SK-N-MC (cell line): ENCODE measurements at regions not wholly inside any gene's neighbourhood (a gene's known extent, or its start where the extent isn't known, plus 50 kb on each side); places are given as distances from the start of the nearest gene placed in this dataset.
"Not testable (repeated sequence)": the region's sequence is repeated elsewhere in the genome, so short reads cannot be mapped to it uniquely, and the experiment has no call there.

Source experiments
- DNase-seq: peaks from one replicate; pipeline ENCODE4 v3.0.0-alpha.2; 2011; ENCODE audit warnings: low read depth, low spot score
- H3K27ac ChIP-seq: fragments of 200-600 bp; sonication (generic); 2 replicates; pipeline ENCODE4 v1.5.1; 2016; ENCODE audit warnings: mixed run types
- H3K36me3 ChIP-seq: fragments of 200-600 bp; sonication (generic); 2 replicates; pipeline ENCODE4 v1.6.1; 2017; ENCODE audit warnings: antibody characterized with exemption, low read length, mixed read lengths; ENCODE audit not compliant: insufficient read depth
- H3K4me3 ChIP-seq: fragments of 200-600 bp; sonication (generic); 2 replicates; pipeline ENCODE4 v1.5.1; 2016
- H3K9ac ChIP-seq: fragments of 200-600 bp; sonication (generic); 2 replicates; pipeline ENCODE4 v1.8.0; 2017; ENCODE audit warnings: mixed run types, mixed read lengths; ENCODE audit not compliant: insufficient read length
- H3K9me3 ChIP-seq: fragments of 200-600 bp; sonication (generic); 2 replicates; pipeline ENCODE4 v1.6.1; 2017; ENCODE audit warnings: low read depth, mild to moderate bottlenecking, antibody characterized with exemption, low read length, moderate library complexity, mixed read lengths
- EZH2 ChIP-seq: fragments of 200-600 bp; sonication (generic); IDR thresholded peaks from one replicate; pipeline ENCODE4 v1.6.1; 2017; ENCODE audit warnings: antibody characterized with exemption
- FOXP2 ChIP-seq: optimal IDR thresholded peaks from 2 replicates; pipeline ENCODE3; 2011; ENCODE audit warnings: mild to moderate bottlenecking, moderate library complexity; ENCODE audit not compliant: insufficient read depth; ENCODE audit errors: extremely low read length, control extremely low read depth
- POLR2AphosphoS5 ChIP-seq: IDR thresholded peaks from 2 replicates; pipeline ENCODE4 v1.6.1; 2012; ENCODE audit warnings: mild to moderate bottlenecking, low read depth, low read length, borderline replicate concordance

- no peaks in the 10 kb centered on the region for H3K9me3 ChIP-seq
- TF ChIP-seq FOXP2 (no peak), POLR2AphosphoS5 (no peak), EZH2 (no peak)
Measured at GRCh38 chr4:170931321-170931720, 841.6 kb upstream of the AADAT start.

GRCh38 chr4:170888660-170889059, 798.9 kb upstream of the AADAT start:
- no peak overlapping the region for H3K27ac ChIP-seq
- H3K4me3 ChIP-seq: no peak overlapping the region
- no peaks in the 10 kb centered on the region for H3K36me3 ChIP-seq
- DNase-seq: no peak
- H3K9ac ChIP-seq: no peak overlapping the region
- H3K9me3 ChIP-seq: no peaks in the 10 kb centered on the region
- TF ChIP-seq FOXP2 (no peak), EZH2 (no peak), POLR2AphosphoS5 (no peak)

More at GRCh38 chr4:170931321-170931720, 841.6 kb upstream of the AADAT start:
- Histone ChIP-seq H3K27ac (no peak overlapping the region), H3K9ac (no peak overlapping the region), H3K36me3 (no peaks in the 10 kb centered on the region), H3K4me3 (no peak overlapping the region)
- DNase-seq: no peak

GRCh38 chr4:170887396-170887795, 797.6 kb upstream of the AADAT start:
- Histone ChIP-seq H3K27ac (no peak overlapping the region), H3K9me3 (no peaks in the 10 kb centered on the region), H3K4me3 (no peak overlapping the region), H3K9ac (no peak overlapping the region), H3K36me3 (no peaks in the 10 kb centered on the region)
- DNase-seq: no peak
- no peak for TF ChIP-seq FOXP2
- TF ChIP-seq POLR2AphosphoS5: no peak
- no peak for TF ChIP-seq EZH2

- H3K9ac ChIP-seq: no peak overlapping the region
- H3K27ac ChIP-seq: no peak overlapping the region
- H3K9me3 ChIP-seq: no peaks in the 10 kb centered on the region
- peak; percentile 51 for DNase-seq
- TF ChIP-seq EZH2 (no peak), POLR2AphosphoS5 (no peak), FOXP2 (no peak)
- H3K4me3 ChIP-seq: no peak overlapping the region
- no peaks in the 10 kb centered on the region for H3K36me3 ChIP-seq
Measured at GRCh38 chr4:170884969-170885570, 795.3 kb upstream of the AADAT start.

- not testable (repeated sequence) for H3K9ac ChIP-seq, H3K27ac ChIP-seq, H3K4me3 ChIP-seq, DNase-seq, H3K9me3 ChIP-seq, H3K36me3 ChIP-seq
Measured at GRCh38 chr4:170881646-170882045, 791.9 kb upstream of the AADAT start.

GRCh38 chr4:170875868-170876267, 786.1 kb upstream of the AADAT start:
- Histone ChIP-seq H3K9me3 (no peaks in the 10 kb centered on the region), H3K9ac (no peak overlapping the region), H3K36me3 (no peaks in the 10 kb centered on the region), H3K4me3 (no peak overlapping the region), H3K27ac (no peak overlapping the region)
- TF ChIP-seq EZH2 (no peak), FOXP2 (no peak), POLR2AphosphoS5 (no peak)
- no peak for DNase-seq

GRCh38 chr4:170872794-170873193, 783.0 kb upstream of the AADAT start:
- TF ChIP-seq POLR2AphosphoS5 (no peak), FOXP2 (no peak), EZH2 (no peak)
- Histone ChIP-seq H3K9ac (no peak overlapping the region), H3K27ac (no peak overlapping the region), H3K4me3 (no peak overlapping the region), H3K9me3 (no peaks in the 10 kb centered on the region), H3K36me3 (no peaks in the 10 kb centered on the region)
- no peak for DNase-seq

GRCh38 chr4:170868170-170868569, 778.4 kb upstream of the AADAT start:
- H3K36me3 ChIP-seq: no peaks in the 10 kb centered on the region
- no peak overlapping the region for H3K9ac ChIP-seq
- no peak overlapping the region for H3K4me3 ChIP-seq
- TF ChIP-seq FOXP2 (no peak), POLR2AphosphoS5 (no peak), EZH2 (no peak)
- no peaks in the 10 kb centered on the region for H3K9me3 ChIP-seq
- no peak for DNase-seq
- H3K27ac ChIP-seq: no peak overlapping the region

- no peak for TF ChIP-seq POLR2AphosphoS5
- no peak for TF ChIP-seq FOXP2
- no peak for TF ChIP-seq EZH2
- no peaks in the 10 kb centered on the region for H3K9me3 ChIP-seq
- no peak for DNase-seq
- H3K27ac ChIP-seq: no peak overlapping the region
- H3K36me3 ChIP-seq: no peaks in the 10 kb centered on the region
- H3K9ac ChIP-seq: no peak overlapping the region
- no peak overlapping the region for H3K4me3 ChIP-seq
Measured at GRCh38 chr4:170854097-170854496, 764.3 kb upstream of the AADAT start.
